ENCODE measurements at regions not wholly inside any gene's neighbourhood (a gene's known extent, or its start where the extent isn't known, plus 50 kb on each side); places are given as distances from the start of the nearest gene placed in this dataset.
A peak's percentile ranks its signal among the peaks of the same experiment; 100 is the strongest.

GRCh38 chr21:16536643-16537434 lies 807.1 kb downstream of the USP25 start:
- no peak for DNase-seq (ENCODE audit: low read depth, low spot score)

- DNase-seq (ENCODE audit: low read depth, low spot score), result no peak
These were observed 807.7 kb downstream of the USP25 start for GRCh38 chr21:16537501-16537900.

- DNase-seq (ENCODE audit: low read depth, low spot score), result no peak
These were observed 808.6 kb downstream of the USP25 start for GRCh38 chr21:16538405-16538804.

GRCh38 chr21:16538936-16539440 lies 809.2 kb downstream of the USP25 start:
- no peak for DNase-seq (ENCODE audit: low read depth, low spot score)

GRCh38 chr21:16540966-16541727 lies 811.4 kb downstream of the USP25 start:
- DNase-seq (ENCODE audit: low read depth, low spot score), result no peak

- DNase-seq (ENCODE audit: low read depth, low spot score), result no peak
These were observed 820.3 kb downstream of the USP25 start for GRCh38 chr21:16550118-16550517.

- DNase-seq (ENCODE audit: low read depth, low spot score), result no peak
These were observed 821.3 kb downstream of the USP25 start for GRCh38 chr21:16550917-16551741.

GRCh38 chr21:16552880-16553279 lies 823.1 kb downstream of the USP25 start:
- no peak for DNase-seq (ENCODE audit: low read depth, low spot score)

GRCh38 chr21:16554503-16554902 lies 824.7 kb downstream of the USP25 start:
- no peak for DNase-seq (ENCODE audit: low read depth, low spot score)

- DNase-seq (ENCODE audit: low read depth, low spot score), result no peak
These were observed 833.3 kb downstream of the USP25 start for GRCh38 chr21:16563116-16563515.

- DNase-seq (ENCODE audit: low read depth, low spot score), result no peak
These were observed 834.0 kb downstream of the USP25 start for GRCh38 chr21:16563795-16564194.

GRCh38 chr21:16568244-16568643 lies 838.5 kb downstream of the USP25 start:
- no peak for DNase-seq (ENCODE audit: low read depth, low spot score)

GRCh38 chr21:16568661-16569060 lies 838.9 kb downstream of the USP25 start:
- no peak for DNase-seq (ENCODE audit: low read depth, low spot score)

GRCh38 chr21:16569679-16570078 lies 839.9 kb downstream of the USP25 start:
- DNase-seq (ENCODE audit: low read depth, low spot score), result no peak

- no peak for DNase-seq (ENCODE audit: low read depth, low spot score)
These were observed 840.4 kb downstream of the USP25 start for GRCh38 chr21:16570171-16570570.

GRCh38 chr21:16570856-16571255 lies 841.1 kb downstream of the USP25 start:
- no peak for DNase-seq (ENCODE audit: low read depth, low spot score)

- DNase-seq (ENCODE audit: low read depth, low spot score), result no peak
These were observed 841.8 kb downstream of the USP25 start for GRCh38 chr21:16571594-16571993.

GRCh38 chr21:16572032-16572431 lies 842.2 kb downstream of the USP25 start:
- DNase-seq (ENCODE audit: low read depth, low spot score), result no peak

GRCh38 chr21:16573578-16573977 lies 843.8 kb downstream of the USP25 start:
- DNase-seq (ENCODE audit: low read depth, low spot score), result no peak

GRCh38 chr21:16577975-16578374 lies 848.2 kb downstream of the USP25 start:
- DNase-seq (ENCODE audit: low read depth, low spot score), result no peak

- DNase-seq (ENCODE audit: low read depth, low spot score), result no peak
These were observed 849.1 kb downstream of the USP25 start for GRCh38 chr21:16578912-16579311.

- DNase-seq (ENCODE audit: low read depth, low spot score), result peak; percentile 85
These were observed 849.8 kb downstream of the USP25 start for GRCh38 chr21:16579538-16579937.

Data from smooth muscle cell of the brain vasculature (primary cell).